HCT116 (cell line): ENCODE measurements at regions not wholly inside any gene's neighbourhood (a gene's known extent, or its start where the extent isn't known, plus 50 kb on each side); places are given as distances from the start of the nearest gene placed in this dataset.

Source experiments
- ATAC-seq: fragments of 200-7000 bp; cut with Tn5 transposase; 2 replicates; pipeline ENCODE4 v1.9.1; 2020; ENCODE audit warnings: mild to moderate bottlenecking, moderate library complexity
- BruUV-seq: library from RNA; stranded (reverse); fragments of 400-500 nt; replicated peaks from 2 replicates; lab custom pipeline; 2021; lab: Mats Ljungman, UMichigan
- CTCF ChIA-PET: fragments of 300-600 bp; sonication (Branson Sonifier 250); formaldehyde crosslinking; loops from one replicate; lab custom pipeline; 2021; ENCODE audit warnings: antibody characterized with exemption; lab: Charles Lee
- POLR2A ChIA-PET: fragments of 300-600, 350-600 bp; sonication (Branson Sonifier 250); formaldehyde crosslinking; loops from one replicate; lab custom pipeline; 2021; ENCODE audit warnings: antibody characterized with exemption; lab: Charles Lee
- RAD21 ChIA-PET, 2 experiments: fragments of 300-600 bp; sonication (Branson Sonifier 250); formaldehyde crosslinking; loops; one replicate each; lab custom pipeline; 2023; ENCODE audit warnings: low total read pairs in 2 of 2; ENCODE audit not compliant: uncharacterized antibody in 2 of 2, unreplicated experiment in 2 of 2, low non-redundant PET in 1 of 2; lab: Charles Lee
- DNase-seq: peaks from one replicate; pipeline ENCODE4 v3.0.0-alpha.2; 2010; ENCODE audit warnings: low read depth, low spot score
- H2AFZ ChIP-seq: fragments of 200-600 bp; shearing (Covaris generic), sonication (generic); 2 replicates; pipeline ENCODE4 v1.6.1; 2017; ENCODE audit warnings: low read depth, mixed run types, mixed read lengths, antibody characterized with exemption, low read length; ENCODE audit not compliant: poor library complexity, severe bottlenecking
- H3K27ac ChIP-seq: 2 replicates; pipeline ENCODE4 v1.5.1; 2012; ENCODE audit warnings: low read depth, low read length
- H3K27me3 ChIP-seq: fragments of 200-600 bp; sonication (generic); 2 replicates; pipeline ENCODE4 v1.6.1; 2016; ENCODE audit warnings: mixed run types, low read length, mixed read lengths; ENCODE audit not compliant: insufficient read depth
- H3K36me3 ChIP-seq, 2 experiments: fragments of 200-500 bp in 1 of 2; fragments of 200-600 bp in 1 of 2; sonication (Bioruptor generic) in 1 of 2; sonication (generic) in 1 of 2; 2 replicates each; pipeline versions ENCODE4 v1.5.1 to v1.6.1; 2014 to 2016; ENCODE audit warnings: low read length in 2 of 2, inconsistent platforms in 1 of 2, mixed read lengths in 1 of 2, mixed run types in 1 of 2; ENCODE audit not compliant: insufficient read depth in 2 of 2, control insufficient read depth in 1 of 2
- H3K4me1 ChIP-seq, 2 experiments: fragments of 200-600 bp in 1 of 2; sonication (generic) in 1 of 2; 2 replicates each; pipeline versions ENCODE4 v1.5.1 to v1.6.1; 2012 to 2017; ENCODE audit warnings: low read length in 2 of 2, inconsistent platforms in 1 of 2, mild to moderate bottlenecking in 1 of 2, mixed read lengths in 1 of 2, mixed run types in 1 of 2, moderate library complexity in 1 of 2; ENCODE audit not compliant: insufficient read depth in 2 of 2, control insufficient read depth in 1 of 2
- H3K4me2 ChIP-seq: fragments of 200-600 bp; sonication (generic); 2 replicates; pipeline ENCODE4 v1.6.1; 2017; ENCODE audit warnings: mixed run types, low read length, mixed read lengths
- H3K4me3 ChIP-seq, 2 experiments: fragments of 200-600 bp in 1 of 2; sonication (generic) in 1 of 2; replicated peaks in 1 of 2; 2 replicates each; pipeline ENCODE4 v1.5.1; 2011 to 2016; ENCODE audit warnings: low read length in 2 of 2, control low read depth in 1 of 2, low read depth in 1 of 2, mild to moderate bottlenecking in 1 of 2, mixed read lengths in 1 of 2, mixed run types in 1 of 2
- H3K79me2 ChIP-seq: fragments of 200-600 bp; sonication (generic); 2 replicates; pipeline ENCODE4 v1.6.1; 2017; ENCODE audit warnings: mild to moderate bottlenecking, mixed run types, low read length, moderate library complexity, mixed read lengths; ENCODE audit not compliant: insufficient read depth
- H3K9ac ChIP-seq: fragments of 200-600 bp; sonication (generic); 2 replicates; pipeline ENCODE4 v1.6.1; 2016; ENCODE audit warnings: low read length, mixed read lengths
- H3K9me2 ChIP-seq: fragments of 200-600 bp; sonication (generic), shearing (Covaris generic); 2 replicates; pipeline ENCODE4 v1.6.1; 2017; ENCODE audit warnings: mixed run types, mild to moderate bottlenecking, moderate library complexity; ENCODE audit not compliant: insufficient read depth
- H3K9me3 ChIP-seq, 2 experiments: fragments of 200-500 bp in 1 of 2; fragments of 200-600 bp in 1 of 2; sonication (Bioruptor generic) in 1 of 2; sonication (generic) in 1 of 2; 2 replicates each; pipeline ENCODE4 v1.6.1; 2014 to 2017; ENCODE audit warnings: low read length in 2 of 2, mixed read lengths in 2 of 2, inconsistent platforms in 1 of 2, low read depth in 1 of 2, mild to moderate bottlenecking in 1 of 2, mixed run types in 1 of 2, moderate library complexity in 1 of 2; ENCODE audit not compliant: control insufficient read depth in 1 of 2, insufficient read depth in 1 of 2
- H4K20me1 ChIP-seq: fragments of 200-600 bp; sonication (generic), shearing (Covaris generic); 2 replicates; pipeline ENCODE4 v1.6.1; 2017; ENCODE audit warnings: mixed run types, mild to moderate bottlenecking, moderate library complexity; ENCODE audit not compliant: insufficient read depth
- CEBPB ChIP-seq: IDR thresholded peaks from 2 replicates; pipeline ENCODE4 v1.6.1; 2012; ENCODE audit warnings: low read depth
- ELF1 ChIP-seq: IDR thresholded peaks from 2 replicates; pipeline ENCODE4 v1.6.1; 2012; ENCODE audit warnings: low read depth, borderline replicate concordance
- EZH2 ChIP-seq: fragments of 200-600 bp; sonication (generic); IDR thresholded peaks from 2 replicates; pipeline ENCODE4 v1.6.1; 2017; ENCODE audit warnings: antibody characterized with exemption, mixed run types
- EZH2phosphoT487 ChIP-seq: fragments of 200-600 bp; IDR thresholded peaks from 2 replicates; pipeline ENCODE4 v1.6.1; 2018; ENCODE audit warnings: antibody characterized with exemption, borderline replicate concordance
- JUND ChIP-seq: IDR thresholded peaks from 2 replicates; pipeline ENCODE4 v1.6.1; 2012
- POLR2A ChIP-seq: IDR thresholded peaks from 2 replicates; pipeline ENCODE4 v1.7.0; 2011; ENCODE audit warnings: borderline replicate concordance; ENCODE audit not compliant: insufficient read depth, insufficient read length; ENCODE audit errors: extremely low read depth
- POLR2AphosphoS5 ChIP-seq: IDR thresholded peaks from 2 replicates; pipeline ENCODE4 v1.6.1; 2011; ENCODE audit warnings: mild to moderate bottlenecking, low read depth, low read length, moderate library complexity
- SP1 ChIP-seq: IDR thresholded peaks from 2 replicates; pipeline ENCODE4 v1.6.1; 2012; ENCODE audit warnings: low read depth
- TCF7L2 ChIP-seq: IDR thresholded peaks from 2 replicates; pipeline ENCODE4 v1.7.0; 2011; ENCODE audit warnings: borderline replicate concordance, inconsistent platforms; ENCODE audit not compliant: insufficient read depth, insufficient read length; ENCODE audit errors: extremely low read depth
- ZFX ChIP-seq: fragments of 450-650 bp; IDR thresholded peaks from 2 replicates; pipeline ENCODE4 v1.6.1; 2017
- intact Hi-C: fragments of 100-400 bp; cut with micrococcal nuclease; formaldehyde crosslinking; loops from 2 replicates; pipeline ENCODE4 v1.10.0; 2022
- TF ChIP-seq, protein P1 (sequence below): IDR thresholded peaks from 2 replicates; pipeline ENCODE4 v1.6.1; 2012; ENCODE audit warnings: low read depth
- TF ChIP-seq, protein P2 (sequence below): IDR thresholded peaks from 2 replicates; pipeline ENCODE4 v1.6.1; 2012
- TF ChIP-seq, protein P3 (sequence below): IDR thresholded peaks from 2 replicates; pipeline ENCODE4 v1.6.1; 2012
- TF ChIP-seq, protein P4 (sequence below): IDR thresholded peaks from 2 replicates; pipeline ENCODE4 v1.6.1; 2011; ENCODE audit warnings: mild to moderate bottlenecking, low read length, moderate library complexity; ENCODE audit not compliant: insufficient replicate concordance; ENCODE audit errors: extremely low read depth

DNA sequence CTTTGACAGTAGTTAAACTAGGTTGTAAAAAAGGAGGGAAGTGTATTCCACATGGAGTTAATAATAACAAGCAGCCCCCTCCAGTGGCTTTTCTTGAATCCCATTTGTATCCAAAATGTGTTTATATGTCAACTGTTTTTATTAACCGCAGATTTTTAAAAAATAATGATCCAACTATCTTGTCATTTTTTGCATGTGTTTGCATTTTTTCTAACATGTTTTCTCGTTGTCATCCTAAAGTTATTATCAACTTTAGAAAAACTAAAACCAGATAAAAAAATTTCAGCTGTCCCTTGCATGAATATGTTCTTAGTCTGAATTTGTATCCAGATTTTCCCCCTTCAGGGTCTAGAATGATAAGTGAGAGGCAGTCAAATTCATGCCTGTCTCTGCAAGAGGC, 1063.3 kb downstream of the BCL11A start (continued):
- no peak for TF ChIP-seq TCF7L2
- no peak for TF ChIP-seq SP1
- TF ChIP-seq CEBPB = no peak

DNA sequence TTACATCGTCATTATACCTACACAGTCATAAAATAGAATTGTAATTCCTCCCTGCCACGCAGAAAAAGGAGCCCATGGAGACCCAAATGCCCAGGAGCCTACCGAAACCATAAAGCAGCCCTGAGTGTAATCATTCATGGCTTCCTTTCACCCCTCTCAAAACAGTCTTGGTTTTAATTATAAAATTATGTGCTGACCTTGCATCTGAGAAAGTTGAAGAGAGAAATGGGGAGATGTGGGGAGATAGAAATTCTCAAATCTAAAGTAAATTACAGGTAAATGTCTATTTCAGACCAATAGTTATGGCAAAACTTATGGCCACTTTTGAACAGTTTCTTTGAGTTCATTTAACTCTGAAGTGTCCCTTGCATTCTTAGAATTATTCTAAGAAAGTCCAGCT, 1068.8 kb downstream of the BCL11A start:
- ChIA-PET CTCF (no interaction called here), RAD21 (no interaction called here), POLR2A (no interaction called here)
- Histone ChIP-seq H3K4me2 (no peak overlapping the region), H4K20me1 (no peaks in the 10 kb centered on the region), H3K4me1 (no peaks in the 10 kb centered on the region), H2AFZ (no peak overlapping the region), H3K27me3 (no peaks in the 10 kb centered on the region), H3K9me2 (no peaks in the 10 kb centered on the region), H3K27ac (no peak overlapping the region), H3K9ac (no peak overlapping the region), H3K79me2 (no peaks in the 10 kb centered on the region), H3K36me3 (no peaks in the 10 kb centered on the region), H3K4me3 (no peak overlapping the region), H3K9me3 (peaks cover 0 to 7% of the 10 kb centered on the region in 2 experiments; a peak in 2 of 4 replicates)
- DNase-seq = no peak
- no peak for ATAC-seq
- TF ChIP-seq POLR2A (no peak), POLR2AphosphoS5 (no peak), JUND (no peak), ZFX (no peak), EZH2phosphoT487 (no peak), SP1 (no peak), EZH2 (no peak), CEBPB (no peak), ELF1 (no peak)
- TF ChIP-seq, protein P1, sequence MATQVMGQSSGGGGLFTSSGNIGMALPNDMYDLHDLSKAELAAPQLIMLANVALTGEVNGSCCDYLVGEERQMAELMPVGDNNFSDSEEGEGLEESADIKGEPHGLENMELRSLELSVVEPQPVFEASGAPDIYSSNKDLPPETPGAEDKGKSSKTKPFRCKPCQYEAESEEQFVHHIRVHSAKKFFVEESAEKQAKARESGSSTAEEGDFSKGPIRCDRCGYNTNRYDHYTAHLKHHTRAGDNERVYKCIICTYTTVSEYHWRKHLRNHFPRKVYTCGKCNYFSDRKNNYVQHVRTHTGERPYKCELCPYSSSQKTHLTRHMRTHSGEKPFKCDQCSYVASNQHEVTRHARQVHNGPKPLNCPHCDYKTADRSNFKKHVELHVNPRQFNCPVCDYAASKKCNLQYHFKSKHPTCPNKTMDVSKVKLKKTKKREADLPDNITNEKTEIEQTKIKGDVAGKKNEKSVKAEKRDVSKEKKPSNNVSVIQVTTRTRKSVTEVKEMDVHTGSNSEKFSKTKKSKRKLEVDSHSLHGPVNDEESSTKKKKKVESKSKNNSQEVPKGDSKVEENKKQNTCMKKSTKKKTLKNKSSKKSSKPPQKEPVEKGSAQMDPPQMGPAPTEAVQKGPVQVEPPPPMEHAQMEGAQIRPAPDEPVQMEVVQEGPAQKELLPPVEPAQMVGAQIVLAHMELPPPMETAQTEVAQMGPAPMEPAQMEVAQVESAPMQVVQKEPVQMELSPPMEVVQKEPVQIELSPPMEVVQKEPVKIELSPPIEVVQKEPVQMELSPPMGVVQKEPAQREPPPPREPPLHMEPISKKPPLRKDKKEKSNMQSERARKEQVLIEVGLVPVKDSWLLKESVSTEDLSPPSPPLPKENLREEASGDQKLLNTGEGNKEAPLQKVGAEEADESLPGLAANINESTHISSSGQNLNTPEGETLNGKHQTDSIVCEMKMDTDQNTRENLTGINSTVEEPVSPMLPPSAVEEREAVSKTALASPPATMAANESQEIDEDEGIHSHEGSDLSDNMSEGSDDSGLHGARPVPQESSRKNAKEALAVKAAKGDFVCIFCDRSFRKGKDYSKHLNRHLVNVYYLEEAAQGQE = no peak
- TF ChIP-seq, protein P2, sequence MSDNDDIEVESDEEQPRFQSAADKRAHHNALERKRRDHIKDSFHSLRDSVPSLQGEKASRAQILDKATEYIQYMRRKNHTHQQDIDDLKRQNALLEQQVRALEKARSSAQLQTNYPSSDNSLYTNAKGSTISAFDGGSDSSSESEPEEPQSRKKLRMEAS = no peak
- TF ChIP-seq, protein P3, sequence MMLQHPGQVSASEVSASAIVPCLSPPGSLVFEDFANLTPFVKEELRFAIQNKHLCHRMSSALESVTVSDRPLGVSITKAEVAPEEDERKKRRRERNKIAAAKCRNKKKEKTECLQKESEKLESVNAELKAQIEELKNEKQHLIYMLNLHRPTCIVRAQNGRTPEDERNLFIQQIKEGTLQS = no peak
- TF ChIP-seq, protein P4, sequence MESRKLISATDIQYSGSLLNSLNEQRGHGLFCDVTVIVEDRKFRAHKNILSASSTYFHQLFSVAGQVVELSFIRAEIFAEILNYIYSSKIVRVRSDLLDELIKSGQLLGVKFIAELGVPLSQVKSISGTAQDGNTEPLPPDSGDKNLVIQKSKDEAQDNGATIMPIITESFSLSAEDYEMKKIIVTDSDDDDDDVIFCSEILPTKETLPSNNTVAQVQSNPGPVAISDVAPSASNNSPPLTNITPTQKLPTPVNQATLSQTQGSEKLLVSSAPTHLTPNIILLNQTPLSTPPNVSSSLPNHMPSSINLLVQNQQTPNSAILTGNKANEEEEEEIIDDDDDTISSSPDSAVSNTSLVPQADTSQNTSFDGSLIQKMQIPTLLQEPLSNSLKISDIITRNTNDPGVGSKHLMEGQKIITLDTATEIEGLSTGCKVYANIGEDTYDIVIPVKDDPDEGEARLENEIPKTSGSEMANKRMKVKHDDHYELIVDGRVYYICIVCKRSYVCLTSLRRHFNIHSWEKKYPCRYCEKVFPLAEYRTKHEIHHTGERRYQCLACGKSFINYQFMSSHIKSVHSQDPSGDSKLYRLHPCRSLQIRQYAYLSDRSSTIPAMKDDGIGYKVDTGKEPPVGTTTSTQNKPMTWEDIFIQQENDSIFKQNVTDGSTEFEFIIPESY = no peak
- intact Hi-C loops = no loop called here
- BruUV-seq = no TSS peak
